ENCODE measurements at regions not wholly inside any gene's neighbourhood (a gene's known extent, or its start where the extent isn't known, plus 50 kb on each side); places are given as distances from the start of the nearest gene placed in this dataset.

- H3K27ac ChIP-seq = no peak overlapping the region
These were observed 151.3 kb upstream of the UQCRFS1 start for GRCh38 chr19:29364224-29364726.

DNA sequence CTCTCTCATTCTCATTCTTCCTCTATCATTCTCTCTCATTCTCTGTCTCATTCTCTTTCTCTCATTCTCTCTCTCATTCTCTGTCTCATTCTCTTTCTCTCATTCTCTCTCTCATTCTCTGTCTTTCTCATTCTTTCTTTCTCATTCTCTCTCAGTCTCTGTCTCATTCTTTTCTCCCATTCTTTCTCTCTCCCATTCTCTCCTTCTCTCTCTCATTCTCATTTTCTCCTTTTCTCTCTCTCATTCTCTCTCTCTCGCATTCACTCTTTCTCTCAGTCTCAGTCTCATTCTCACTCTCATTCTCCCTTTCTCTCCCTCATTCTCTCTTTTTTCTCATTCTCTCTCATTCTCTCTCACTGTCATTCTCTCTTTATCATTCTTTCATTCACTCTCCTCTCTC, 152.0 kb upstream of the UQCRFS1 start:
- Histone ChIP-seq H3K4me3 (ENCODE audit: low read depth, low read length) (no peak overlapping the region), H3K27me3 (ENCODE audit: insufficient read depth, low read depth, severe bottlenecking) (peaks cover 68% of the 10 kb centered on the region), H3K9me3 (ENCODE audit: severe bottlenecking) (no peaks in the 10 kb centered on the region), H3K36me3 (no peaks in the 10 kb centered on the region), H3K27ac (no peak overlapping the region)
- no peak for TF ChIP-seq CTCF (IDR thresholded peaks at IDR 0.05; ENCODE audit: low read depth, low read length)
- no peak for DNase-seq

More at GRCh38 chr19:29364224-29364726, 151.3 kb upstream of the UQCRFS1 start:
- H3K4me3 ChIP-seq (ENCODE audit: low read depth, low read length) = no peak overlapping the region
- TF ChIP-seq CTCF (IDR thresholded peaks at IDR 0.05; ENCODE audit: low read depth, low read length) = no peak
- no peaks in the 10 kb centered on the region for H3K9me3 ChIP-seq (ENCODE audit: severe bottlenecking)
- H3K36me3 ChIP-seq = no peaks in the 10 kb centered on the region
- no peak for DNase-seq
- H3K27me3 ChIP-seq (ENCODE audit: insufficient read depth, low read depth, severe bottlenecking) = peaks cover 60% of the 10 kb centered on the region

DNA sequence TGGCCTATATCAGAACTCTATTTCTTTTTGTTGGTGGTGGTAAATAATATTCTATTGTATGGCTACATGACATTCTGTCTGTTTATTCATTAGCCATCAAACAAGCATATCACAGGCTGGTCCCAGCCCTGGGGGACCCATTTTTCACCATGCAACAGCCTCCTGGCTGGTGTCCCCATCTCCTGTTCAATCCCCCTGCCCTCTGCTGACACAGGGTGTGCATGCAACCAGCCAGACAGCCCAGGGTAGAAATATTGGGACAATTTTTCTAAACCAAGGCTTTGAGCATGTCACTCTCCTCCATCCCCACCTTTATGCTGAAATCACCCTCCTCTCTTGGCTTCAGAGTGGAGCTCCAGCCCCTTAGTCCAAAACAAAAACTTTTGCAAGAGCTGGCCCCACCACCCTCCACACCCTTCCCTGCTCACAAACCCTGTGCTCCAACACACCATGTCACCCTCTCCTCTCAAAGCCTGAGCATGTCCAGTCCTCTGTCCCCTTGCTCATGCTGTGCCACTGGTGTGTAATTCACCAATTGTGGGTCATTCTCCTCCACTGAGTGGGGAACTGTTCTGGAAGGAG, 153.0 kb upstream of the UQCRFS1 start:
- no peaks in the 10 kb centered on the region for H3K36me3 ChIP-seq
- no peak for TF ChIP-seq CTCF (IDR thresholded peaks at IDR 0.05; ENCODE audit: low read depth, low read length)
- no peak overlapping the region for H3K4me3 ChIP-seq (ENCODE audit: low read depth, low read length)
- H3K27ac ChIP-seq = no peak overlapping the region
- peaks cover 76% of the 10 kb centered on the region for H3K27me3 ChIP-seq (ENCODE audit: insufficient read depth, low read depth, severe bottlenecking)
- H3K9me3 ChIP-seq (ENCODE audit: severe bottlenecking) = no peaks in the 10 kb centered on the region
- DNase-seq = no peak

GRCh38 chr19:29366757-29367156, 153.8 kb upstream of the UQCRFS1 start:
- H3K27ac ChIP-seq = no peak overlapping the region
- no peak for DNase-seq
- no peak overlapping the region for H3K4me3 ChIP-seq (ENCODE audit: low read depth, low read length)
- TF ChIP-seq CTCF (IDR thresholded peaks at IDR 0.05; ENCODE audit: low read depth, low read length) = no peak
- H3K9me3 ChIP-seq (ENCODE audit: severe bottlenecking) = no peaks in the 10 kb centered on the region
- H3K36me3 ChIP-seq = no peaks in the 10 kb centered on the region
- H3K27me3 ChIP-seq (ENCODE audit: insufficient read depth, low read depth, severe bottlenecking) = peaks cover 84% of the 10 kb centered on the region

DNA sequence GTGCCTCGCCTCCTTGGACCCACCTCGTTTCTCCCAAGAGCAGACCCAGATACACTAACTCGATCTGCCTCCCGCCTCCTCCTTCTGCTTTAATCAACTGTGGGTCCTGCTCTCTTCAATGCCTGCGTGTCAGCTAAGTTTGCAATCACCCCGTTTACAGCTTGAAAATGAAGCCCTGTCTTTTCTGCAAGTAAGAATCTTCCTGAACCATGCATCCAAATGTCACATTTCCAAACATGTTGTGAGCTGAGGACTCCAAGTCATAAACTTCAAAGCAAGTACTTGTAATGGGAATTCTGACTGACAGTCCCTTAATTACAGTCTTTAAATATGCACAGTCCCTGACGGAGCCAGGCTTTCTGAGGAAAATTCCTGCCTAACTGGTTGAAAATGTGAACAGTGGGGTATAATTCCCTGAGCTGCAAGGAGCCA, 154.9 kb upstream of the UQCRFS1 start:
- Histone ChIP-seq H3K4me3 (ENCODE audit: low read depth, low read length) (no peak overlapping the region), H3K27me3 (ENCODE audit: insufficient read depth, low read depth, severe bottlenecking) (peaks cover 94% of the 10 kb centered on the region), H3K36me3 (no peaks in the 10 kb centered on the region), H3K27ac (no peak overlapping the region), H3K9me3 (ENCODE audit: severe bottlenecking) (no peaks in the 10 kb centered on the region)
- no peak for DNase-seq
- TF ChIP-seq CTCF (IDR thresholded peaks at IDR 0.05; ENCODE audit: low read depth, low read length) = no peak

- no peaks in the 10 kb centered on the region for H3K36me3 ChIP-seq
- DNase-seq = no peak
- peaks cover 96% of the 10 kb centered on the region for H3K27me3 ChIP-seq (ENCODE audit: insufficient read depth, low read depth, severe bottlenecking)
- no peak overlapping the region for H3K27ac ChIP-seq
- TF ChIP-seq CTCF (IDR thresholded peaks at IDR 0.05; ENCODE audit: low read depth, low read length) = no peak
- H3K4me3 ChIP-seq (ENCODE audit: low read depth, low read length) = no peak overlapping the region
- H3K9me3 ChIP-seq (ENCODE audit: severe bottlenecking) = no peaks in the 10 kb centered on the region
These were observed 155.5 kb upstream of the VSTM2B start for GRCh38 chr19:29370276-29370675.

Measured in WERI-Rb-1 (cell line).